ENCODE measurements at regions not wholly inside any gene's neighbourhood (a gene's known extent, or its start where the extent isn't known, plus 50 kb on each side); places are given as distances from the start of the nearest gene placed in this dataset.

GRCh38 chr2:56754627-56755026 lies 570.8 kb downstream of the CCDC85A start:
- Histone ChIP-seq H2AFZ (ENCODE audit: low read depth, low read length, severe bottlenecking) (no peak overlapping the region), H3F3A (ENCODE audit: insufficient read depth) (no peaks in the 10 kb centered on the region), H3K36me3 (ENCODE audit: low read length) (no peaks in the 10 kb centered on the region), H3K9me3 (ENCODE audit: insufficient read depth, low read length) (no peaks in the 10 kb centered on the region), H3K4me3 (ENCODE audit: insufficient read depth, low read length, poor library complexity, severe bottlenecking) (no peak overlapping the region), H3K9me2 (replicated peaks; ENCODE audit: insufficient read depth, low read length) (no peaks in the 10 kb centered on the region), H3K27ac (ENCODE audit: low read depth, low read length) (no peak overlapping the region), H3K4me2 (ENCODE audit: low read depth, low read length, poor library complexity, severe bottlenecking) (no peak overlapping the region), H3K27me3 (ENCODE audit: low read length) (no peaks in the 10 kb centered on the region), H3K9ac (ENCODE audit: low read length) (no peak overlapping the region), H4K20me1 (ENCODE audit: low read depth, low read length) (no peaks in the 10 kb centered on the region), H3K79me2 (ENCODE audit: insufficient read depth, low read length) (no peaks in the 10 kb centered on the region)
- TF ChIP-seq EZH2phosphoT487 (conservative IDR thresholded peaks at IDR 0.05; ENCODE audit: low read length): no peak
- TF ChIP-seq, protein P1, sequence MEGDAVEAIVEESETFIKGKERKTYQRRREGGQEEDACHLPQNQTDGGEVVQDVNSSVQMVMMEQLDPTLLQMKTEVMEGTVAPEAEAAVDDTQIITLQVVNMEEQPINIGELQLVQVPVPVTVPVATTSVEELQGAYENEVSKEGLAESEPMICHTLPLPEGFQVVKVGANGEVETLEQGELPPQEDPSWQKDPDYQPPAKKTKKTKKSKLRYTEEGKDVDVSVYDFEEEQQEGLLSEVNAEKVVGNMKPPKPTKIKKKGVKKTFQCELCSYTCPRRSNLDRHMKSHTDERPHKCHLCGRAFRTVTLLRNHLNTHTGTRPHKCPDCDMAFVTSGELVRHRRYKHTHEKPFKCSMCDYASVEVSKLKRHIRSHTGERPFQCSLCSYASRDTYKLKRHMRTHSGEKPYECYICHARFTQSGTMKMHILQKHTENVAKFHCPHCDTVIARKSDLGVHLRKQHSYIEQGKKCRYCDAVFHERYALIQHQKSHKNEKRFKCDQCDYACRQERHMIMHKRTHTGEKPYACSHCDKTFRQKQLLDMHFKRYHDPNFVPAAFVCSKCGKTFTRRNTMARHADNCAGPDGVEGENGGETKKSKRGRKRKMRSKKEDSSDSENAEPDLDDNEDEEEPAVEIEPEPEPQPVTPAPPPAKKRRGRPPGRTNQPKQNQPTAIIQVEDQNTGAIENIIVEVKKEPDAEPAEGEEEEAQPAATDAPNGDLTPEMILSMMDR (IDR thresholded peaks at IDR 0.05; ENCODE audit: insufficient read depth, low read length, poor library complexity, severe bottlenecking): no peak

DNA sequence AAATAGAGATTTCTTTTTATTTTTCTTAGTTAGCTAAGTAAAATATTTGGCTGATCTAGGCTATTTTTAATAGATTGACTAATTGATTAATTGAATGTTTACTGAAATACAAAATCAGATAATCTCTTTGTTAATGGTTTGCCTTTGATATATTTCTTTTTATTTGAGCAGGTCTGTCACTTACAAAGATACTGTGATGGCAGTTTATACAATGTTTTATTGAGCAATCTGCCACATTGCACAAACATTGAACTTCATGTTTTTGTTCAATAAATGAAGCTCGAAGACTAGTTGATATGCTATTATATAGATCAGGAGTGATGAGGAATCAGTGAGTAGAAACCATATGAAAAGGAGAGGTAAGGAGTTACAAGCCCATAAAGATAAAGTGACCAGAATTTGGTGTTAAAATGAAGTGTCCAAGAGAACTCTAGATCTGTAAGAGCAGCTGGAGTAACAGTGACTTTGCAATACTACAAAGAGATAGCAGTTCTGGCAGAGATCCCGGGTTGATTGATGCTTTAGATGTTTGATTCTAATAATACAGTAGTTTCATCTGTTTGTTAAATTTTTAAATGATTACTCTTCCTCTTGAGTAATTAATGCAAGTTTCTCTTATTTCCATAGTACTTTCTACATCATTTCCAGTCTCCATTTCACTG lies 574.2 kb downstream of the CCDC85A start:
- H3K4me2 ChIP-seq (ENCODE audit: low read depth, low read length, poor library complexity, severe bottlenecking): no peak overlapping the region
- H3K27me3 ChIP-seq (ENCODE audit: low read length): no peaks in the 10 kb centered on the region
- H3K4me3 ChIP-seq (ENCODE audit: insufficient read depth, low read length, poor library complexity, severe bottlenecking): no peak overlapping the region
- H3K9me3 ChIP-seq (ENCODE audit: insufficient read depth, low read length): no peaks in the 10 kb centered on the region
- H3K27ac ChIP-seq (ENCODE audit: low read depth, low read length): no peak overlapping the region
- no peaks in the 10 kb centered on the region for H3K79me2 ChIP-seq (ENCODE audit: insufficient read depth, low read length)
- TF ChIP-seq, protein P1 (IDR thresholded peaks at IDR 0.05; ENCODE audit: insufficient read depth, low read length, poor library complexity, severe bottlenecking): no peak
- TF ChIP-seq EZH2phosphoT487 (conservative IDR thresholded peaks at IDR 0.05; ENCODE audit: low read length): no peak
- no peaks in the 10 kb centered on the region for H3F3A ChIP-seq (ENCODE audit: insufficient read depth)
- no peak overlapping the region for H3K9ac ChIP-seq (ENCODE audit: low read length)
- no peaks in the 10 kb centered on the region for H4K20me1 ChIP-seq (ENCODE audit: low read depth, low read length)
- H3K9me2 ChIP-seq (replicated peaks; ENCODE audit: insufficient read depth, low read length): no peaks in the 10 kb centered on the region
- H3K36me3 ChIP-seq (ENCODE audit: low read length): no peaks in the 10 kb centered on the region
- no peak overlapping the region for H2AFZ ChIP-seq (ENCODE audit: low read depth, low read length, severe bottlenecking)

DNA sequence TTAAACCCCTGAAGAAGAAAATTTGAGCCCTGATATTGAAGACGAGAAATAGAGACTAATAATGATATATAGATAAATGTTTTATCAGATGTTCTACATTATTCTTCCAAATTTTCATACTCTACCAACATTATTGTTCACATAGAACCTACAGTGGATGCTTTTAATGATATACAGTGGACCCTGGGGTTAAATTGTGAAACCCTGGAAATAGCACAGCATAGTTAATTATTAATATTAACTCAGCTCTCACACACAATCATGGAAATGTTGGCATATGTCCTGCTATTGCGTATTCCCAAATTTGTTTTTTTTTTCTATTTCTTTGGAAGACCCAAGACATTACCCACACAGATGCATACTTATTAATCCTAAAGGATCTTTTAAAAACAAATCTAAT lies 579.9 kb downstream of the CCDC85A start:
- Histone ChIP-seq H3K9ac (ENCODE audit: low read length) (no peak overlapping the region), H3K9me3 (ENCODE audit: insufficient read depth, low read length) (no peaks in the 10 kb centered on the region), H3K4me3 (ENCODE audit: insufficient read depth, low read length, poor library complexity, severe bottlenecking) (no peak overlapping the region), H3K9me2 (replicated peaks; ENCODE audit: insufficient read depth, low read length) (no peaks in the 10 kb centered on the region), H4K20me1 (ENCODE audit: low read depth, low read length) (no peaks in the 10 kb centered on the region), H3F3A (ENCODE audit: insufficient read depth) (no peaks in the 10 kb centered on the region), H3K27ac (ENCODE audit: low read depth, low read length) (no peak overlapping the region), H3K27me3 (ENCODE audit: low read length) (no peaks in the 10 kb centered on the region), H2AFZ (ENCODE audit: low read depth, low read length, severe bottlenecking) (no peak overlapping the region), H3K79me2 (ENCODE audit: insufficient read depth, low read length) (no peaks in the 10 kb centered on the region), H3K4me2 (ENCODE audit: low read depth, low read length, poor library complexity, severe bottlenecking) (no peak overlapping the region), H3K36me3 (ENCODE audit: low read length) (no peaks in the 10 kb centered on the region)
- TF ChIP-seq, protein P1 (IDR thresholded peaks at IDR 0.05; ENCODE audit: insufficient read depth, low read length, poor library complexity, severe bottlenecking): no peak
- no peak for TF ChIP-seq EZH2phosphoT487 (conservative IDR thresholded peaks at IDR 0.05; ENCODE audit: low read length)

Data from SU-DHL-6 (cell line).